SK-N-SH treated with all-trans-retinoic acid at 6 μM for 48 hours (cell line): ENCODE measurements at regions not wholly inside any gene's neighbourhood (a gene's known extent, or its start where the extent isn't known, plus 50 kb on each side); places are given as distances from the start of the nearest gene placed in this dataset.

Experiments used
- ATAC-seq: fragments of 200-7000 bp; cut with Tn5 transposase; 3 replicates; pipeline ENCODE4 v1.9.1; 2020; ENCODE audit warnings: mild to moderate bottlenecking, moderate library complexity
- ARNTL ChIP-seq: fragments of 450-650 bp; formaldehyde crosslinking; IDR thresholded peaks from 2 replicates; pipeline ENCODE4 v1.5.0; 2020; ENCODE audit warnings: low read depth, mild to moderate bottlenecking, moderate library complexity, borderline replicate concordance
- BACH2 ChIP-seq: fragments of 250-450 bp; sonication (Bioruptor Pico); IDR thresholded peaks from 2 replicates; pipeline ENCODE4 v1.9.0; 2021; ENCODE audit warnings: mild to moderate bottlenecking, borderline replicate concordance
- CSRNP3 ChIP-seq: fragments of 250-450 bp; sonication (Bioruptor Pico); IDR thresholded peaks from 2 replicates; pipeline ENCODE4 v1.5.1; 2021; ENCODE audit warnings: mild to moderate bottlenecking, moderate library complexity
- ESRRG ChIP-seq: fragments of 250-450 bp; sonication (Bioruptor Pico); IDR thresholded peaks from 2 replicates; pipeline ENCODE4 v1.6.1; 2021; ENCODE audit warnings: mild to moderate bottlenecking
- GLIS3 ChIP-seq: fragments of 250-450 bp; sonication (Bioruptor Pico); IDR thresholded peaks from 2 replicates; pipeline ENCODE4 v1.5.0; 2020; ENCODE audit warnings: mild to moderate bottlenecking, moderate library complexity
- OSR1 ChIP-seq: fragments of 250-450 bp; sonication (Bioruptor Pico); IDR thresholded peaks from 2 replicates; pipeline ENCODE4 v1.8.0; 2022; ENCODE audit warnings: moderate library complexity, mild to moderate bottlenecking, inconsistent platforms
- PPARA ChIP-seq: fragments of 250-450 bp; sonication (Bioruptor Pico); IDR thresholded peaks from 2 replicates; pipeline ENCODE4 v1.5.0; 2020; ENCODE audit warnings: mild to moderate bottlenecking, borderline replicate concordance
- RARB ChIP-seq: fragments of 250-450 bp; sonication (Bioruptor Pico); IDR thresholded peaks from 2 replicates; pipeline ENCODE4 v1.8.0; 2021; ENCODE audit warnings: mild to moderate bottlenecking, moderate library complexity
- TCF4 ChIP-seq: fragments of 250-450 bp; sonication (Bioruptor Pico); IDR thresholded peaks from 2 replicates; pipeline ENCODE4 v1.8.0; 2021; ENCODE audit warnings: mild to moderate bottlenecking, moderate library complexity, borderline replicate concordance
- TOX ChIP-seq: fragments of 250-450 bp; sonication (Bioruptor Pico); IDR thresholded peaks from 2 replicates; pipeline ENCODE4 v1.8.0; 2021; ENCODE audit warnings: mild to moderate bottlenecking, moderate library complexity, borderline replicate concordance
- ZC3H10 ChIP-seq: fragments of 250-450 bp; sonication (Bioruptor Pico); IDR thresholded peaks from 2 replicates; pipeline ENCODE4 v1.5.1; 2021; ENCODE audit warnings: mild to moderate bottlenecking, moderate library complexity
- ZFP3 ChIP-seq: fragments of 250-450 bp; sonication (Bioruptor Pico); IDR thresholded peaks from 2 replicates; pipeline ENCODE4 v1.5.0; 2020; ENCODE audit warnings: mild to moderate bottlenecking, moderate library complexity
- ZFP30 ChIP-seq: fragments of 450-650 bp; formaldehyde crosslinking; IDR thresholded peaks from 2 replicates; pipeline ENCODE4 v1.5.0; 2022; ENCODE audit warnings: mild to moderate bottlenecking, moderate library complexity
- ZNF565 ChIP-seq: fragments of 450-650 bp; formaldehyde crosslinking; conservative IDR thresholded peaks from 2 replicates; pipeline ENCODE4 v1.5.0; 2020; ENCODE audit warnings: low read depth, mild to moderate bottlenecking, moderate library complexity
- ZNF70 ChIP-seq: fragments of 450-650 bp; formaldehyde crosslinking; IDR thresholded peaks from 2 replicates; pipeline ENCODE4 v1.5.0; 2020; ENCODE audit warnings: mild to moderate bottlenecking, moderate library complexity
- ZNF8 ChIP-seq: fragments of 450-650 bp; formaldehyde crosslinking; IDR thresholded peaks from 2 replicates; pipeline ENCODE4 v1.5.0; 2020; ENCODE audit warnings: mild to moderate bottlenecking, moderate library complexity
- TF ChIP-seq, protein P1 (sequence below): fragments of 250-450 bp; sonication (Bioruptor Pico); IDR thresholded peaks from 2 replicates; pipeline ENCODE4 v1.8.0; 2020; ENCODE audit warnings: mild to moderate bottlenecking, moderate library complexity, borderline replicate concordance
- TF ChIP-seq, protein P2 (sequence below): fragments of 250-450 bp; sonication (Bioruptor Pico); IDR thresholded peaks from 2 replicates; pipeline ENCODE4 v1.8.0; 2021; ENCODE audit warnings: low read depth, mild to moderate bottlenecking, moderate library complexity, borderline replicate concordance
- TF ChIP-seq, protein P3 (sequence below): fragments of 250-450 bp; sonication (Bioruptor Pico); IDR thresholded peaks from 2 replicates; pipeline ENCODE4 v1.5.0; 2020; ENCODE audit warnings: mild to moderate bottlenecking, moderate library complexity
- TF ChIP-seq, protein P4 (sequence below): fragments of 250-450 bp; sonication (Bioruptor Pico); IDR thresholded peaks from 2 replicates; pipeline ENCODE4 v1.5.1; 2020; ENCODE audit warnings: low read depth, mild to moderate bottlenecking, moderate library complexity

DNA sequence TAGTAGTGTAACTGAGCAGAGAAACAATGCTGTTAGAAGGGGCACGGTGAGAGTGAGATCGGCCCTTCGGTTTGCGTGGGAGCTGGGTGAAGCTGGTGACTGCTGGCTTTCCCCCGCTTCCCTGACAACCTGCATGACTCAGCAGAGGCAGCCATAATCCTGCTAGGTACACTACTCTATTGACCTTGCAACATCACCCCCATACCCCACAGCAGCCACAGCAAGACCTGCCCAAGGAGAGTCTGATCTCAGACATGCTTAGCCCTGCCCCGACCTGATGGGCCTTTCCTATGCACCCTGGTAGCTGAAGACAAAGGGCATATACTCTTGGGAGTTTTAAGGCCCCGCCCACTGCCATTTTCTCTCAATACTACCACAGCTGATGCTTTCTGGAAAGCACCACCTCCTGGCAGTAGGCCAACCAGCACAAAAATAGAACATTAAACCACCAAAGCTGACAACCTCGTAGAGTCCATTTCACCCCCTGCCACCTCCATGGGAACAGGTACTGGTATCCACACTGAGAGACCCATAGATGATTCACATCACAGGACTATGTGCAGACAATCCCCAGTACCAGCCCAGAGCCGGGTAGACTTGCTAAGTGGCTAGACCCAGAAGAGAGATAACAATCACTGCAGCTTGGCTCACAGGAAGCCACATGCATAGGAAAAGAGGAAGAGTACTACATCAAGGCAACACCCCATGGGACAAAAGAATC is 75.9 kb upstream of the RGS6 start (continued):
- TF ChIP-seq, protein P1, sequence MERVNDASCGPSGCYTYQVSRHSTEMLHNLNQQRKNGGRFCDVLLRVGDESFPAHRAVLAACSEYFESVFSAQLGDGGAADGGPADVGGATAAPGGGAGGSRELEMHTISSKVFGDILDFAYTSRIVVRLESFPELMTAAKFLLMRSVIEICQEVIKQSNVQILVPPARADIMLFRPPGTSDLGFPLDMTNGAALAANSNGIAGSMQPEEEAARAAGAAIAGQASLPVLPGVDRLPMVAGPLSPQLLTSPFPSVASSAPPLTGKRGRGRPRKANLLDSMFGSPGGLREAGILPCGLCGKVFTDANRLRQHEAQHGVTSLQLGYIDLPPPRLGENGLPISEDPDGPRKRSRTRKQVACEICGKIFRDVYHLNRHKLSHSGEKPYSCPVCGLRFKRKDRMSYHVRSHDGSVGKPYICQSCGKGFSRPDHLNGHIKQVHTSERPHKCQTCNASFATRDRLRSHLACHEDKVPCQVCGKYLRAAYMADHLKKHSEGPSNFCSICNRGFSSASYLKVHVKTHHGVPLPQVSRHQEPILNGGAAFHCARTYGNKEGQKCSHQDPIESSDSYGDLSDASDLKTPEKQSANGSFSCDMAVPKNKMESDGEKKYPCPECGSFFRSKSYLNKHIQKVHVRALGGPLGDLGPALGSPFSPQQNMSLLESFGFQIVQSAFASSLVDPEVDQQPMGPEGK (CRISPR knock-in tag): no peak
- no peak for TF ChIP-seq TCF4 (CRISPR knock-in tag)

- ATAC-seq: no peak
- TF ChIP-seq, protein P2, sequence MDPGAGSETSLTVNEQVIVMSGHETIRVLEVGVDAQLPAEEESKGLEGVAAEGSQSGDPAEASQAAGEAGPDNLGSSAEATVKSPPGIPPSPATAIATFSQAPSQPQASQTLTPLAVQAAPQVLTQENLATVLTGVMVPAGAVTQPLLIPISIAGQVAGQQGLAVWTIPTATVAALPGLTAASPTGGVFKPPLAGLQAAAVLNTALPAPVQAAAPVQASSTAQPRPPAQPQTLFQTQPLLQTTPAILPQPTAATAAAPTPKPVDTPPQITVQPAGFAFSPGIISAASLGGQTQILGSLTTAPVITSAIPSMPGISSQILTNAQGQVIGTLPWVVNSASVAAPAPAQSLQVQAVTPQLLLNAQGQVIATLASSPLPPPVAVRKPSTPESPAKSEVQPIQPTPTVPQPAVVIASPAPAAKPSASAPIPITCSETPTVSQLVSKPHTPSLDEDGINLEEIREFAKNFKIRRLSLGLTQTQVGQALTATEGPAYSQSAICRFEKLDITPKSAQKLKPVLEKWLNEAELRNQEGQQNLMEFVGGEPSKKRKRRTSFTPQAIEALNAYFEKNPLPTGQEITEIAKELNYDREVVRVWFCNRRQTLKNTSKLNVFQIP (CRISPR knock-in tag): no peak
- no peak for TF ChIP-seq ESRRG
- TF ChIP-seq TOX (CRISPR knock-in tag): no peak
- no peak for TF ChIP-seq GLIS3 (CRISPR knock-in tag)
- TF ChIP-seq BACH2 (CRISPR knock-in tag): no peak
- no peak for TF ChIP-seq ZNF70
- TF ChIP-seq ZC3H10: no peak
- TF ChIP-seq, protein P1 (CRISPR knock-in tag): no peak
- TF ChIP-seq, protein P3, sequence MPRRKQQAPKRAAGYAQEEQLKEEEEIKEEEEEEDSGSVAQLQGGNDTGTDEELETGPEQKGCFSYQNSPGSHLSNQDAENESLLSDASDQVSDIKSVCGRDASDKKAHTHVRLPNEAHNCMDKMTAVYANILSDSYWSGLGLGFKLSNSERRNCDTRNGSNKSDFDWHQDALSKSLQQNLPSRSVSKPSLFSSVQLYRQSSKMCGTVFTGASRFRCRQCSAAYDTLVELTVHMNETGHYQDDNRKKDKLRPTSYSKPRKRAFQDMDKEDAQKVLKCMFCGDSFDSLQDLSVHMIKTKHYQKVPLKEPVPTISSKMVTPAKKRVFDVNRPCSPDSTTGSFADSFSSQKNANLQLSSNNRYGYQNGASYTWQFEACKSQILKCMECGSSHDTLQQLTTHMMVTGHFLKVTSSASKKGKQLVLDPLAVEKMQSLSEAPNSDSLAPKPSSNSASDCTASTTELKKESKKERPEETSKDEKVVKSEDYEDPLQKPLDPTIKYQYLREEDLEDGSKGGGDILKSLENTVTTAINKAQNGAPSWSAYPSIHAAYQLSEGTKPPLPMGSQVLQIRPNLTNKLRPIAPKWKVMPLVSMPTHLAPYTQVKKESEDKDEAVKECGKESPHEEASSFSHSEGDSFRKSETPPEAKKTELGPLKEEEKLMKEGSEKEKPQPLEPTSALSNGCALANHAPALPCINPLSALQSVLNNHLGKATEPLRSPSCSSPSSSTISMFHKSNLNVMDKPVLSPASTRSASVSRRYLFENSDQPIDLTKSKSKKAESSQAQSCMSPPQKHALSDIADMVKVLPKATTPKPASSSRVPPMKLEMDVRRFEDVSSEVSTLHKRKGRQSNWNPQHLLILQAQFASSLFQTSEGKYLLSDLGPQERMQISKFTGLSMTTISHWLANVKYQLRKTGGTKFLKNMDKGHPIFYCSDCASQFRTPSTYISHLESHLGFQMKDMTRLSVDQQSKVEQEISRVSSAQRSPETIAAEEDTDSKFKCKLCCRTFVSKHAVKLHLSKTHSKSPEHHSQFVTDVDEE: no peak
- TF ChIP-seq ZNF8 (CRISPR knock-in tag): no peak
- no peak for TF ChIP-seq ZNF565 (CRISPR knock-in tag)
- TF ChIP-seq, protein P4, sequence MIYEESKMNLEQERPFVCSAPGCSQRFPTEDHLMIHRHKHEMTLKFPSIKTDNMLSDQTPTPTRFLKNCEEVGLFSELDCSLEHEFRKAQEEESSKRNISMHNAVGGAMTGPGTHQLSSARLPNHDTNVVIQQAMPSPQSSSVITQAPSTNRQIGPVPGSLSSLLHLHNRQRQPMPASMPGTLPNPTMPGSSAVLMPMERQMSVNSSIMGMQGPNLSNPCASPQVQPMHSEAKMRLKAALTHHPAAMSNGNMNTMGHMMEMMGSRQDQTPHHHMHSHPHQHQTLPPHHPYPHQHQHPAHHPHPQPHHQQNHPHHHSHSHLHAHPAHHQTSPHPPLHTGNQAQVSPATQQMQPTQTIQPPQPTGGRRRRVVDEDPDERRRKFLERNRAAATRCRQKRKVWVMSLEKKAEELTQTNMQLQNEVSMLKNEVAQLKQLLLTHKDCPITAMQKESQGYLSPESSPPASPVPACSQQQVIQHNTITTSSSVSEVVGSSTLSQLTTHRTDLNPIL (CRISPR knock-in tag): no peak
- no peak for TF ChIP-seq PPARA (CRISPR knock-in tag)
- TF ChIP-seq ARNTL (CRISPR knock-in tag): no peak
- no peak for TF ChIP-seq ZFP30
- no peak for TF ChIP-seq RARB
- TF ChIP-seq CSRNP3: no peak
- no peak for TF ChIP-seq OSR1
Observed at GRCh38 chr14:71863049-71863448, 69.2 kb upstream of the RGS6 start.

- ATAC-seq: no peak
- TF ChIP-seq ZFP3 (CRISPR knock-in tag): no peak
- no peak for TF ChIP-seq BACH2 (CRISPR knock-in tag)
- TF ChIP-seq, protein P2 (CRISPR knock-in tag): no peak
- TF ChIP-seq ZC3H10: no peak
- TF ChIP-seq TCF4 (CRISPR knock-in tag): no peak
- TF ChIP-seq, protein P1 (CRISPR knock-in tag): no peak
- no peak for TF ChIP-seq ESRRG
- TF ChIP-seq PPARA (CRISPR knock-in tag): no peak
- TF ChIP-seq, protein P4 (CRISPR knock-in tag): no peak
Observed at GRCh38 chr14:71863766-71864165, 68.5 kb upstream of the RGS6 start.
